GM10248 (cell line): ENCODE measurements at regions not wholly inside any gene's neighbourhood (a gene's known extent, or its start where the extent isn't known, plus 50 kb on each side); places are given as distances from the start of the nearest gene placed in this dataset.

Experiments used
- CTCF ChIA-PET: fragments of 300-600 bp; sonication (Branson Sonifier 250); formaldehyde crosslinking; extraction: SDS; loops from one replicate; lab custom pipeline; 2021; ENCODE audit warnings: antibody characterized with exemption; lab: Yijun Ruan, JAX
- POLR2A ChIA-PET: fragments of 350-650 bp; sonication (Branson Sonifier 250); formaldehyde crosslinking; extraction: SDS; loops from one replicate; lab custom pipeline; 2020; ENCODE audit warnings: antibody characterized with exemption; lab: Yijun Ruan, JAX
- DNase-seq: peaks from one replicate; pipeline ENCODE4 v3.0.0; 2012; ENCODE audit errors: extremely low spot score
- TF ChIP-seq, protein P1 (sequence below): IDR thresholded peaks from 2 replicates; pipeline ENCODE4 v1.5.1; 2012; ENCODE audit warnings: mild to moderate bottlenecking, low read depth; ENCODE audit errors: extremely low read depth, missing control alignments, control extremely low read depth

DNA sequence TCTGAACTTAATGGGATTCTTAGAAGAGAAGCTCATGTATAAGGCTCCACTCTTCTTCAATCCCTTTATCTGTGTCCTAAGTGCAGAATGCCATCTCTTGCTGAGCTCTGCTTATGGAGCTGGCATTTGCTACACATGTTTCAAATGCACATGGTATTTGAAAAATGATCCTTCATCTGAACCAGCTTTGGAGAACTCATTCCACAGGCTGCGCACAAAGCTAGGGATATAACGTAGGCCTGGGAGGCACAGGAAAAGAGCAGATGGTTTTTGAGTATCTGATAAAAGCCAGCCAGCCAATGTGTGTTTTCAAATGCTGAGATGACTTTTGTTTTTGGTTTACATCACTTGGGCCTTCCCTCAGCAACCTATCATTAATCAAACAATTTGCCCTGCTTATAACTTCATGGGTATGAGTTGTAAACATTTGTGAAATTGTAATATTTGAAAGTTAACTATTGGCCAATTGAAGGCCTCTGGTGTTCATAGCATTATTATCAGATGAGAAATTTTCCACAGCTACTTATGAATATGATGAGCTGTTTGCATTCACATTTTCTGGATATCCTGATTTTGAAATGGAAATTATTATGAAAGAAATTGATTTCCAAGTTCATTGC lies 729.0 kb downstream of the FGF9 start:
- DNase-seq: no peak
- POLR2A ChIA-PET: no interaction called here
- TF ChIP-seq, protein P1, sequence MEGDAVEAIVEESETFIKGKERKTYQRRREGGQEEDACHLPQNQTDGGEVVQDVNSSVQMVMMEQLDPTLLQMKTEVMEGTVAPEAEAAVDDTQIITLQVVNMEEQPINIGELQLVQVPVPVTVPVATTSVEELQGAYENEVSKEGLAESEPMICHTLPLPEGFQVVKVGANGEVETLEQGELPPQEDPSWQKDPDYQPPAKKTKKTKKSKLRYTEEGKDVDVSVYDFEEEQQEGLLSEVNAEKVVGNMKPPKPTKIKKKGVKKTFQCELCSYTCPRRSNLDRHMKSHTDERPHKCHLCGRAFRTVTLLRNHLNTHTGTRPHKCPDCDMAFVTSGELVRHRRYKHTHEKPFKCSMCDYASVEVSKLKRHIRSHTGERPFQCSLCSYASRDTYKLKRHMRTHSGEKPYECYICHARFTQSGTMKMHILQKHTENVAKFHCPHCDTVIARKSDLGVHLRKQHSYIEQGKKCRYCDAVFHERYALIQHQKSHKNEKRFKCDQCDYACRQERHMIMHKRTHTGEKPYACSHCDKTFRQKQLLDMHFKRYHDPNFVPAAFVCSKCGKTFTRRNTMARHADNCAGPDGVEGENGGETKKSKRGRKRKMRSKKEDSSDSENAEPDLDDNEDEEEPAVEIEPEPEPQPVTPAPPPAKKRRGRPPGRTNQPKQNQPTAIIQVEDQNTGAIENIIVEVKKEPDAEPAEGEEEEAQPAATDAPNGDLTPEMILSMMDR: no peak
- CTCF ChIA-PET: interaction anchor here (1.5 kb wide), 1 partner anchor 9 kb away, joined by 4 read pairs; no protein-coding TSS in a partner anchor

- ChIA-PET POLR2A (no interaction called here), CTCF (interaction anchor here (1.5 kb wide), 1 partner anchor 12 kb away, joined by 4 read pairs; no protein-coding TSS in a partner anchor)
- no peak for DNase-seq
- TF ChIP-seq, protein P1: no peak
Observed at GRCh38 chr13:22402682-22403081, 731.8 kb downstream of the FGF9 start.

DNA sequence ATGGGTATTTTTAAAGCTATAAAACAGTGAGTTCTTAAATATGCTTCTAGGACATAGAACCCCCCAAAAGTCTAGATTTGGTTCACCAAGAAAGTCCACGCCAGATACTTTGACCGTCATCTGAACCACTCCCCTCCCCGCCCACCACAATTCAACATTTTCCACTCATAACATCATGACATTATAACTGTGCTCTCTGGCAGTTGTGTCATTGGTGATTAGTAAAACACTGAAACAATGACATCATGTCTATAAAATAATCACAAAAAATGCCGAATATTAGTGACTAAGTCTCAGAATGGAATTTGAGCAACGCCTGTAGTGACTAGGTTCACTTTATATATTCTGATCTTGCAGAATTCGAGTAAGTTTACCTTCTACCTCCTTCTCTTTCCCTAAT lies 732.3 kb downstream of the FGF9 start:
- TF ChIP-seq, protein P1: no peak
- ChIA-PET POLR2A (no interaction called here), CTCF (interaction anchor here (1.5 kb wide), 1 partner anchor 13 kb away, joined by 4 read pairs; no protein-coding TSS in a partner anchor)
- DNase-seq: no peak

DNA sequence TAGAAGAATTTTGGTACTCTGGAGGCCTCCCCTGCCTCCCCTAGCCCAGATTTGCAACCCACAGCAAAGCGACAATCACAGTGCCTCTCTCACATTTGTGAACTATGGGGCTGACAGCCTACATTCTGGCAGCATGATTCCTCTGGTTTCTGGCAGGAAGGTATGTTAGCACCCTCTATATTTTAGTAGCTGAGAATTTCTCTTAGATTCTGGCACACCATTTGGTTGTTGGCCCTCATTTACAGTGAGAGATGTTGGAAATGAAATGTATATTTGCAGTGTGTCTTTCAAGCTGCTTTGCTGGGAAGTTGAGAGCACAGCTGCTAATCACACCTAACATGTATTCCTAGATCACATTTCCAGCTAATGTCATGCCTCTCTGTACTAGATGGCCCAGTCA lies 735.0 kb downstream of the FGF9 start:
- DNase-seq: no peak
- POLR2A ChIA-PET: no interaction called here
- CTCF ChIA-PET: interaction anchor here (0.8 kb wide), 1 partner anchor 9 kb away, joined by 3 read pairs; no protein-coding TSS in a partner anchor
- TF ChIP-seq, protein P1: no peak

DNA sequence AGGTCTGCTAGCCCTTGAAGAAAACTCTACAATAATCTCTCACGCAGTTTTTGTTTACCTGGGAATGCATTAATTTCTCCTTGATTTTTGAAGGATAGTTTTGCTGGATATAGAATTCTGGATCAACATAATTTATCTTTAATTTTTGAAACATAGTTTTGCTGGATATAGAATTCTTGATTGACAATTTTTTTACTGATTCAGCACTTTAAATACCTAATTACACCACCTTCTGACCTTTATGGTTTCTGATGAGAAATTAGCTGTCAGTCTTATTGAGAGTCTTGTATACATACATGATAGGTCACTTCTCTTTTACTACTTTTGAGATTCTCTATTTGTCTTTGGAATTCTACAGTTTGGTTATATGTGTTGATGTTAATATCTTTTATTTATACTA lies 741.6 kb downstream of the FGF9 start:
- CTCF ChIA-PET: no interaction called here
- POLR2A ChIA-PET: no interaction called here
- TF ChIP-seq, protein P1: no peak
- DNase-seq: no peak

DNA sequence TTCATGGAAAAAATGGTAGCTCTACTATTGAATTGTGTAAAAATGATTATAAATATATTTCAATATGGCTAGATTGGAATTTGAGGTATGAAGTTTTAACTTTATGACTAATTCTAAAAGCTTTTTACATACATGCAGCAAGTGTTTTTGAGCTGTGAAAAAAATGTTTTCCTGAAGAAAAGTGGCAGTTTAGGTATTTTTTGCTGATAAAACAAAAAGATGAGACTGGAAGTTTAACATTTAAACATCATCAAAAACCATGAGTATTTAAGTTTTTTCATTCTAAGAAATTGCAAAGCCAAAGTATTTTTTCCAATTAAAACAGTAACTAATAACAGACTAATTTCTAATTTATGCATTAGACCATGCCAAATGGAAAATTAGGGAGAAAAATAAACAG lies 751.1 kb downstream of the FGF9 start:
- POLR2A ChIA-PET: no interaction called here
- TF ChIP-seq, protein P1: no peak
- no peak for DNase-seq
- CTCF ChIA-PET: no interaction called here
